ENCODE measurements at regions not wholly inside any gene's neighbourhood (a gene's known extent, or its start where the extent isn't known, plus 50 kb on each side); places are given as distances from the start of the nearest gene placed in this dataset.

GRCh38 chr9:110007477-110008270, 200.3 kb downstream of the C9orf152 start:
- no peak for TF ChIP-seq POLR2A (IDR thresholded peaks at IDR 0.05; ENCODE audit: low read length)
- TF ChIP-seq GATA1 (IDR thresholded peaks at IDR 0.05; ENCODE audit: low read depth, low read length) = no peak
